Muscle layer of duodenum (tissue), 2 donors: ENCODE measurements at regions not wholly inside any gene's neighbourhood (a gene's known extent, or its start where the extent isn't known, plus 50 kb on each side); places are given as distances from the start of the nearest gene placed in this dataset.

Source experiments
- H3K27ac ChIP-seq: one replicate; pipeline ENCODE4 v1.7.0; 2013; ENCODE audit warnings: mild to moderate bottlenecking, low read length
- H3K27me3 ChIP-seq: one replicate; pipeline ENCODE4 v1.7.0; 2013; ENCODE audit warnings: low read depth, mild to moderate bottlenecking, control low read depth, low read length
- H3K36me3 ChIP-seq, 2 donors: one replicate each; pipeline ENCODE4 v1.7.0; 2013; ENCODE audit warnings: low read length in 2 of 2, control low read depth in 1 of 2, mild to moderate bottlenecking in 1 of 2; ENCODE audit not compliant: insufficient read depth in 2 of 2, control insufficient read depth in 1 of 2
- H3K4me1 ChIP-seq, 2 donors: one replicate each; pipeline ENCODE4 v1.7.0; 2013; ENCODE audit warnings: low read length in 2 of 2, mild to moderate bottlenecking in 2 of 2, control low read depth in 1 of 2, moderate library complexity in 1 of 2; ENCODE audit not compliant: insufficient read depth in 2 of 2, control insufficient read depth in 1 of 2
- H3K4me3 ChIP-seq, 2 donors: one replicate each; pipeline ENCODE4 v1.7.0; 2013; ENCODE audit warnings: low read length in 2 of 2, low read depth in 1 of 2, mild to moderate bottlenecking in 1 of 2
- H3K9me3 ChIP-seq, 2 donors: one replicate each; pipeline ENCODE4 v1.7.0; 2013; ENCODE audit warnings: low read length in 2 of 2, control low read depth in 1 of 2, mild to moderate bottlenecking in 1 of 2; ENCODE audit not compliant: control insufficient read depth in 1 of 2
- donor health status: healthy.

DNA sequence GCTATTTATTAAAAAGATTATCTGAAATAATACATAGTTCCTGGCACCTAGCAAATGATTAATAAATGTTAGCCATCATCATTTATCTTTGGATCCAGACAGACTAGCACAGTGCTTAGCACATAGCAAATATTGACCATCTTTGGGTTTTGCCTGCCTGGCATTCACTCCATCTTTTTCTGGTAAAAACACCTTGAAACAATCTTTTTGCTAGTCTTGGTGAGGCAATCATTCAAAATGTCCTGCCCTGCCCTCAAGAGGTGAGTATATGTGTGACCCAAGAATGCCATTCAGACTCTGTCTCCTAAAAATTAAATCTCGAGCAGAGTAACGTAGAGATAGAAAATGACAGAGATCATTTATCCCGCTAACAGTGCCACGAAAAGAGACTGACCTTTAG lies 78.3 kb upstream of the ZNF280D start:
- no peaks in the 10 kb centered on the region for H3K36me3 ChIP-seq
- H3K27ac ChIP-seq, result no peak overlapping the region
- no peak overlapping the region for H3K4me3 ChIP-seq
- H3K4me1 ChIP-seq, result peaks cover 0 to 4% of the 10 kb centered on the region in 2 donors
- no peaks in the 10 kb centered on the region for H3K27me3 ChIP-seq
- H3K9me3 ChIP-seq, result peaks cover 0 to 9% of the 10 kb centered on the region in 2 donors

DNA sequence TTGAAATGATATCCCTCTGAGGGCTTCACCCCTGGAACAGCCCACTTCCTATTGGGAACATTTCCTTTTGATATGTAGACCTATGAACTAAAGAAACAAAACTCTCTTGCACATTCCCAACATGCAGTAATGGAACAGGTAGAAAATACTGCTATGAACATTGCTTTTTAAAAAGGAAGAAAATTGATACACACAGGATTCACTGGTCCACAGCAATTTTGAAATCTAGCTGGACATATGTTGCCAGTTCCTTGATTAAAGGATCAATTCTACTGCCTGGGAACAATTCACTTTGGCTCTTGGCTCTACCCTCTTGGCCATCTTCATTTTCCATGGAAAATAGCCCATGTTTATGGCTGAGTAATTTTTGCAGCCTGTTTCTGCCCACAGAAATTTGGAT lies 74.9 kb upstream of the ZNF280D start:
- peaks cover 0 to 9% of the 10 kb centered on the region in 2 donors for H3K9me3 ChIP-seq
- H3K27me3 ChIP-seq, result no peaks in the 10 kb centered on the region
- no peak overlapping the region for H3K4me3 ChIP-seq
- H3K27ac ChIP-seq, result no peak overlapping the region
- no peaks in the 10 kb centered on the region for H3K36me3 ChIP-seq
- peaks cover 0 to 3% of the 10 kb centered on the region in 2 donors for H3K4me1 ChIP-seq

DNA sequence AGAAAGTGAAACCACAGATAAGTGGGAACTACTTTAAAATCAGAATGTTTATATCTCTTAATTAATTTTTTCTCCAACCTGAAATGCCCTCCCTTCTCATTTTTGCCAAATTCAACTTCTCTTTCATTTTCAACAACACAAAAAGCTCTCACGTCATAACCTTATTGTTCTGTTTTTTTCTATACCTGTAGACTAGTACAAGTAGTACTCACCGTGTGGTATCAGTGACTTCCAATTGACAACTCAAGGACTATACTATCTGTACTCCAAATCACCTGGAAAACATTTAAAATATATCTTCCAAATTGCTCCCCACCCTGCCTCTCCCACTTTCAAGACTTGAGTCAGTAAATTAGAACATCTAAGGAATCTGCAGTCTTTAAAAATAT lies 72.8 kb upstream of the ZNF280D start:
- Histone ChIP-seq H3K27me3 (no peaks in the 10 kb centered on the region), H3K27ac (no peak overlapping the region), H3K4me1 (no peaks in the 10 kb centered on the region), H3K36me3 (no peaks in the 10 kb centered on the region), H3K4me3 (peak overlapping the region in 1 of 2 donors; percentile 15), H3K9me3 (peaks cover 0 to 9% of the 10 kb centered on the region in 2 donors)

DNA sequence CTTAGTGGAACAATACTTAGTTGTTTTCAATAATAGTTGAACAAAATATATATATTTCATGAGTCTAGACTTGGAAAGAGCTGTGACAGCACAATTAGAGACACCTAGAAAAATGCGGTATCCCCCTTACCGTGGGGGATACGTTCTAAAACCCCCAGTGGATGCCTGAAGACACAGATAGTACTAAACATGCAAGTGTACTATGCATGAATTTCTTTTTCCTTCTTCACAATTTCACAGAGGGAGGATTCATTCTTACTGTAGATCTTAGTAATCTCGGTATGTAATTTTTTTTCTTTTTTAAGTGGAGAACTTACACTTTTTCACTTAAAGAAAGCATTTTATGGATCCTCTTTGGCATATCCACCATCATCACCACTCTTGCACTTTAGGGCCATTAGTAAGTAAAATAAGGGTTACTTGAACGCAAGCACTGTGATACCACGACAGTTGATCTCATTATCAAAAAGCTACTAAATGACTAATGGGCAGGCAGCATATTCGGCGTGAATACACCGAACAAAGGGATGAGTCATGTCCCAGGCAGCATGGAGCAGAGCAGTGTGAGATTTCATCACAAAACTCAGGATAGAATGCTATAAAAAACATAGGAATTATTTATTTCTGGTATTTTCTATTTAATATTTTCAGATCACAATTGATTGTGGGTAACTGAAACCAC lies 72.3 kb upstream of the ZNF280D start:
- H3K9me3 ChIP-seq, result peaks cover 0 to 9% of the 10 kb centered on the region in 2 donors
- no peaks in the 10 kb centered on the region for H3K4me1 ChIP-seq
- no peaks in the 10 kb centered on the region for H3K36me3 ChIP-seq
- H3K27me3 ChIP-seq, result no peaks in the 10 kb centered on the region
- peak overlapping the region in 1 of 2 donors; percentile 15 for H3K4me3 ChIP-seq
- H3K27ac ChIP-seq, result no peak overlapping the region

DNA sequence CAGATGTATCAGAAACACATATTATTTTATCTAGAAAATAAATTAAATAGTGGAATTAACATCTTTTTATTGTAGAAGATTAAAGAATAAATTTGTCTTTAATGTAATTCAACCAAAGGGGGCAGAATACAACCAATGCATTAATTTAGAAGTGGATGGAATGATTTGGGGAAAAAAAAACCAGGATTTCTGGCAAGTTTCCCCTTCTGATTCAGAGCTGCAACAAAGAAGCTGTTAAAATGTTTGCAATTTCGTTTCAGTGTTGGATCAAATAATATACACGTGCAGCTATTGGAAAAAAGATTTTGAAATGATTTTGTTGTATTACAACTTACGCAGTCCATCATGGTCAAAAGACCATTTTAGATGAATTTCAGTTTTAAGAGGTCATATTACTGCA lies 71.6 kb upstream of the ZNF280D start:
- Histone ChIP-seq H3K36me3 (no peaks in the 10 kb centered on the region), H3K4me3 (no peak overlapping the region), H3K27ac (no peak overlapping the region), H3K9me3 (peaks cover 0 to 9% of the 10 kb centered on the region in 2 donors), H3K4me1 (no peaks in the 10 kb centered on the region), H3K27me3 (no peaks in the 10 kb centered on the region)

DNA sequence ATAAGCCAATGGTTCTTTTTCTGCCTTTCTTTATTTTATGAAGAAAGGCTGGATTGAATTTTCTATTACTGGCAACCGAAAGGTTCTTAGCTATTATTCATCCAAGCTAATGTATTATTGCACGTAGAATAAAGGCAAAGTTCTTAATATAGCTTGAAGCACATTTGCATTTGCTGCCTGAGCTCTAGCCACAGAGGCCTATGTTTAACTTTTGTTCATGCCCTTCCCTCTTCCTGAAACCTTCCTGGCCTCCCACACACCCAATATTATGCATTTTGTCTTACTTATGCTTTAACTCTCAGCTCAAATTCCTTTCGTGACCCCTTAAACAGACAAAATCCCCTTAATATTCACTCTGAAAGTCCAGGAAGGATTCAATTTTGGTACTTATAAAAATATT lies 71.0 kb upstream of the ZNF280D start:
- Histone ChIP-seq H3K27ac (no peak overlapping the region), H3K9me3 (peaks cover 0 to 9% of the 10 kb centered on the region in 2 donors), H3K4me3 (no peak overlapping the region), H3K4me1 (no peaks in the 10 kb centered on the region), H3K27me3 (no peaks in the 10 kb centered on the region), H3K36me3 (no peaks in the 10 kb centered on the region)

DNA sequence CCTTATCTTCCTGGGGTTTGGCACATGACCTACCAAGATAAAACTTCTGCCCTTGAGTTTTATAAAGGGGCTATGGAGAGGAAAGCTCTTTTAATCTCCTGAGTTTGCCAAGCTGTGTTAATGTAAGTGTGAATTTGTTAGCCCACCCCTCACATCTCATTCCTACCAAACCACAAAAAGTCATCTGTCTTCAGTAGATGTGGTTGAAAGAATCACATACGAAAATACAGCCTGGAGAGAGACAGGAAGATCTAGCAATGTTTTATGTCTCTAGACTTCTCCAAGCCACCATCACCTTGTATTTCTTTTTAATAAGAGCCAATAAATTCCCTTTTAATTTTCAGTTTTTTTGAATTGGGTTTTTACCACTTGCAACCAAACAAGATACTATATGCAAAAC lies 68.9 kb upstream of the ZNF280D start:
- Histone ChIP-seq H3K27me3 (no peaks in the 10 kb centered on the region), H3K9me3 (no peaks in the 10 kb centered on the region), H3K4me3 (no peak overlapping the region), H3K36me3 (no peaks in the 10 kb centered on the region), H3K27ac (no peak overlapping the region), H3K4me1 (peaks cover 0 to 10% of the 10 kb centered on the region in 2 donors)

DNA sequence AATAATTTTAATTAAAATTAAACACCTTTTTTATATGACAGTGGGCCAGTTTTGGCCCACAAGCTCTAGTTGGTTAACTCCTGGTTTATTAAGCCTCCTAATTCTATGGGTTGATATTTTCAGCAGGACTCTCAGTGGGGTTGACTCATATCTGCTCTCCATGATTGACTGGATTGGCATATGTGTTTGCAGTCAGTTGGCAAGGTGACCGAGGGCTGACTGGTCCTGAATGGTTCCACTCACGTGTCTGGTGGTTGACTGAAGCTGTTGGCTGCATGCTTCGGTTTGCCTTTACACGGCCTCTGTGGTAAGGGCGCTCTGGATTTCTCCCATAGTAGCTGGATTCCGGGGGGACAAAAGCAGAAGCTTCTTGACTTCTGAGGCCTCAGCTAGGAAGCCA lies 65.3 kb upstream of the ZNF280D start:
- H3K36me3 ChIP-seq, result no peaks in the 10 kb centered on the region
- H3K27ac ChIP-seq, result no peak overlapping the region
- peaks cover 0 to 22% of the 10 kb centered on the region in 2 donors for H3K4me1 ChIP-seq
- H3K9me3 ChIP-seq, result no peaks in the 10 kb centered on the region
- no peak overlapping the region for H3K4me3 ChIP-seq
- no peaks in the 10 kb centered on the region for H3K27me3 ChIP-seq

DNA sequence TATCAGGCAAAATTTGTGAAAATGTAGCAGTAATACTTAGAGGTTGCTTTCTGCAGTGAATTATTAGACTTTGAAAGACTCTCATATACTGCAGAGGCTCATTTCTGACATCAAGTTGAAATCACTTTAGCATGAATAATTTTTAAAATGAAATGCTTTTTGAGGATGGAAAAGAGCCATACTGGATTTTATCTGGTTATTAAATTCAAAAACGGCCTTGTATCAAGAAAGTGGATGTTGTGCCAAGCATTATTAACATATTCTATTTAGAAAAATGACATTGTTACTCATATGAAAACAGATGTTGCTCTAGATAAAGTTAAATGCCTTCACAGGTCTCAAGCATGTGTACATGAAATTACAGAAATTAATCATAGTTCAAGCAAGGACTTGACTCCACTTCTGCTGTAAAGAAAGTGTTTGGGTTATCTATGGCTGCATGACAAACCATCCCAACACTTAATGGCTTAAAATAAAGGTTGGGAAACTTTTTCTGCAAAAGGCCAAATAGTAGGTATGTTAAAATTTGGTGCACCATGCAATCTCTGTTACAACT lies 64.5 kb upstream of the ZNF280D start:
- Histone ChIP-seq H3K4me1 (peaks cover 0 to 22% of the 10 kb centered on the region in 2 donors), H3K36me3 (no peaks in the 10 kb centered on the region), H3K4me3 (no peak overlapping the region), H3K27me3 (no peaks in the 10 kb centered on the region), H3K9me3 (no peaks in the 10 kb centered on the region), H3K27ac (no peak overlapping the region)

DNA sequence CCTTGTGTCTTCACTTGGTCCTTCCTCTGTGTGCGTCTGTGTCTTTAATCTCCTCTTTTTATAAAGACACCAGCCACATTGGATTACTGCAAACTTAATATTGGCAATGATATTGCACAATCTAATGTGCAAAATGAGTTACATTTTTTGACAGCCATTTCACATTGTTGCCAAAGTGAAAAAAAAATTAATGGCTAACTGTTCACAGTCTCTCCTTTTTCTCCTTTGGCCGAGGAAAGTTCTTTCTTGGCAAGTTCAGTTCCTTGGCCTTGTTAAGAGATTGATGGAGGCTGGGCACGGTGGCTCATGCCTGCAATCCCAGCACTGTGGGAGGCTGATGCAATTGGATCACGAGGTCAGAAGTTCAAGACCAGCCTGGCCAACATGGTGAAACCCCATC lies 62.2 kb upstream of the ZNF280D start:
- Histone ChIP-seq H3K27ac (no peak overlapping the region), H3K9me3 (peaks cover 0 to 4% of the 10 kb centered on the region in 2 donors), H3K36me3 (peaks cover 0 to 3% of the 10 kb centered on the region in 2 donors), H3K4me3 (no peak overlapping the region), H3K27me3 (no peaks in the 10 kb centered on the region), H3K4me1 (peaks cover 0 to 22% of the 10 kb centered on the region in 2 donors)

DNA sequence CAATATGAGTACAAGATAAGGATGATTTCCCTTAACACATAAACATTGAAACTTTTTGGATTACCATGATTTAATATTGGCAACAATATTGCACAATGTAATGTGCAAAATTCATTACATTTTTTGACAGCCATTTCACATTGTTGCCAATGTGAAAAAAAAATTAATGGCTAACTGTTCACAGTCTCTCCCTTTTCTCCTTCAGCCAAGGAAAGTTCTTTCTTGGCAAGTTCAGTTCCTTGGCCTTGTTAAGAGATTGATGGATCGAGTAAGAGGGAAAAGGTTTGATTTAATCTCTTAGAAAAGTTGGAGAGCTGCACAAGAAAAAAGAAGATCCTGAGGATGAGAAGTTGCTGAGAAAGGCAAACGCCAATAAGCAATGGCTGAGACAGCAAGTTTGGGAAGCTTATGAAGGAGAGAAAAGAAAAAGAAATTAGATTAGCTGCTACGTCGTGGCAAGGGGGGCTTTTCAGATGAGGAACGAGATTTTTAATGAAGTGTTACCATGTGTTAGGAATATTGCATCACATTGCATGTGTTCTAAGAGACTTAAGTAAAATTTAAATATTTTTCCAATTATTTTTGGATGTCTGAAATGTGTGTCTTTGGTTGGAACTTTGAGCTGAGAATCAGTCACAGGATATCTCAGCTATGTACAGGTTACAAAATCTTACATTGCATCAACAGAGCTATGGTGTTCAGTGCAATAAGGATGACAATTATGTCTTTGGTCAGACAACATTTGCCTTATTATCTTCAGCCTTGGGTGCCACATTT lies 61.4 kb upstream of the ZNF280D start:
- peaks cover 0 to 3% of the 10 kb centered on the region in 2 donors for H3K36me3 ChIP-seq
- peaks cover 0 to 4% of the 10 kb centered on the region in 2 donors for H3K9me3 ChIP-seq
- H3K4me1 ChIP-seq, result peaks cover 0 to 22% of the 10 kb centered on the region in 2 donors
- no peak overlapping the region for H3K4me3 ChIP-seq
- H3K27me3 ChIP-seq, result no peaks in the 10 kb centered on the region
- H3K27ac ChIP-seq, result no peak overlapping the region
